CD4-positive, alpha-beta T cell treated with Interferon alpha-2 for 1 hour (primary cell): ENCODE measurements at regions not wholly inside any gene's neighbourhood (a gene's known extent, or its start where the extent isn't known, plus 50 kb on each side); places are given as distances from the start of the nearest gene placed in this dataset.

Experiments used
- DNase-seq, 2 donors: peaks; one replicate each; pipeline ENCODE4 v3.0.0-alpha.2; 2020 to 2022

DNA sequence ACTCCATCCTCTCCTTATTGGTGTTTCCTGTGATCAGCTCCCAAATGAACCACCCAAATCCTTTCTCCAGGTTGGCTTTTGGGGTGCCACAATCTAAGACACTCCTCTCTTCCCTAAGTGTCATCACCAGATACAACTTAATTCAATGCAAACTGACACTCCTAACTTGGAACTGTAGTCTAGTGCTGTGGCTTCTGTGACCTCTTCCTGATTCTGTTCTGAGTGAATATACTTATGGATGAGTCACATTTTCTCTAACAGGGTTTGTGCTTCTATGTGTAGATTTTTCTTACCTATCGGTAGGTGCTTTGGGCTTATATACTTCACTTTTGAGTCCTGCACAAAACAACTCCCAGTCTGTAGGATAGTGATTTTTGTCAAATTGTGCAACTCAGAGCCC, 141.3 kb upstream of the MAOA start:
- DNase-seq: no peak

DNA sequence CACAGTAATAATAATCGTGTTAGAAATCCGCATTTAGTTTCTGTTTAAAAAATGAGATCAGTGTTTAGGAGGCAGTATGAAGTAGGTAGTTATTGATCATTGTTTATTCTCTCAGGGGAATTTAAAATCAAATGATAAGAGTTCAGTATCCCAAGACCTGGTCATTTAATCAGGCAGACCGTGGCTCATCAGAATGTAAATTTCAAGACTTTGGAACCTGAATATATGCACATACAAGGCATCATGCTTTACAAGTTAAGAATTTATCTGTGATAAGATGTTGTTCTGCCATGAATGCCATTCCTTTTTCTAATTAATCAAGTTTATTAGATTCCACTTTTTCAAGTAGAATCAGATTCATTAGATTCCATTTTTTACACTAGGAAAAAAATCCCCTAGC, 133.5 kb upstream of the MAOA start:
- no peak for DNase-seq

DNA sequence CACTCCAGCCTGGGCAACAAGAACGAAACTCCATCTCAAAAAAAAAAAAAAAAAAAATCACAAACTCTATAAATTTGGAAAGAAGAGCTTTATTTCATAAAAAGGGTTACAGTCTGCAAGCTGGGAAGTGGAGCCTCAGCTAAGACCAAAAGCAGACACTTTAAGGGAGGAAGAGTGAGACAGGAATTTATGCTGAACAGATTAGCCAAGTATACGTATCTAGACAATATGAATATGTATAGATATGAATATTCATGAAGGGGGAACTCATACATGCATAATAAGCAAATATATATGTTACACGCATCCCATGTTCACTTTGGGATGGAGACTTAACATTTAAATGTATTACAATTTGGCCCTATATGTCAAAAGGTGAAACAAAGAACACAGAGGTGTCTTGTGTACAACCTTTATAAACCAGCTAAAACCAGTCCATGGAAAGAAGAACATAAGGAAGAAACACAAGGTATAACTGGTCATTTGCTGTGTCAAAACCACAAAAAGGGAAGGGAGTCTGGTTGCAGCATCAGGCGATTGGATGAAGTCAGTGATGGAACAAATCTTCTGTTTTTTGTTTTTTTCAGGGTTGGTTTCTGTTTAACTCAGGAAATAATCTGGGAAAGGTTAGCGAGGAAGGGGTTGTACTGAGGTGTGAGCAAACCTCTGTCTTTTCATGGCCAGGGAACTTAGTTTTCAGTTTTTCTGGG, 130.0 kb upstream of the MAOA start:
- no peak for DNase-seq

DNA sequence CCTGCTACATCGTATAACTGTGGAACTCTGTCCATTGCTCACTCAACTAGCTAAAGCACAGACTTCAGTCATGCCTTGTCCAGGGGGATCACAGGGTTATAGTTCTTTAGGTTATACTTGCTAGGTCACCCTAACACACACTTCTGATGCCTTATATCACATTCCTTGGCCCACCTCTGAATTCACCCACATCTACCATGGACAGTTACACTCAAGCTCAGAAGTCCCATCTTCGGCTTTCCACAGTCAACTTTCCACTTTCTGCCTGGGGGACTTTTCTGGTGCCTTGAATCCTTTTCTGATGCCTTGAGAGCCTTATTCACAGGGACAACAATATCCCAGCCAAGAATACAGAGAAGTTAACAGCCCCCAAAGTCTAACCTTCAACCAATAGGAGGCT, 129.2 kb upstream of the MAOA start:
- DNase-seq: no peak

DNA sequence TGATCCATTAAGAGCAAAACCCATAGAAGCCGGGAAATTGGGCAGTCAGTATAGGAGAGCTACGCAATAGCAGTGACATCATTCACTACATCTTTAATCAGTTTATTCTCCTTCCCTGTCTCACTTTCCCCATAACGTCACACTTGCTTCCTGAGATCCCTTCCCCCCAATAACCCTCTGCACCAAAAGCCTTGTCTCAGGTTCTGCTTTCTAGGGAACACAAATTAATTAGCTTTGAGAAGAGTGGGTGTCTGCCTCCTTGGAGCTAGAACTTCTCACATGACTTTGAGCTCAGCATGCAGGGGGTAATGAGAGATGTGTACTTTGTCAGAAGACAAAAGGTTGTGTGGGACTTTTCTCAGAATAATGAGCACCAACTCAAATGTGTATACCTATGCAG, 128.3 kb upstream of the MAOA start:
- no peak for DNase-seq

DNA sequence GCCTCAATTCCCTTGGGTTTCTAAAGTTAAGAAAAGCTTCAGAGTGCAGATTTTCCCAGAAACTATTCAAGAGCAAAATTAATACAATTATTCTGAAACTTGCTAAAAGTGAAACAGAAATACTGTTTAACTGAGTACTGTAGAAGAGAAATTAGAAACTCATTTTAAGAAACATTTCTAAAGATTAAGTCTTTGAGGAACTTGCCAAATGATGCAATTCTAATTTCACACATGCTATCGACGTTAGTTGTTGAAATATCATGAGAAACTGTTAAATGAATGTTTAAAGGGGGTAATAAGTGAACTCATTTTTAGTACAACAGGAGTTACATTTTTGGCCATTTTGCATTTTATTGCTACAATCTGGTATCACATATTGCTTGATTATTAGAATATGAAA, 125.3 kb upstream of the MAOA start:
- DNase-seq: no peak

DNA sequence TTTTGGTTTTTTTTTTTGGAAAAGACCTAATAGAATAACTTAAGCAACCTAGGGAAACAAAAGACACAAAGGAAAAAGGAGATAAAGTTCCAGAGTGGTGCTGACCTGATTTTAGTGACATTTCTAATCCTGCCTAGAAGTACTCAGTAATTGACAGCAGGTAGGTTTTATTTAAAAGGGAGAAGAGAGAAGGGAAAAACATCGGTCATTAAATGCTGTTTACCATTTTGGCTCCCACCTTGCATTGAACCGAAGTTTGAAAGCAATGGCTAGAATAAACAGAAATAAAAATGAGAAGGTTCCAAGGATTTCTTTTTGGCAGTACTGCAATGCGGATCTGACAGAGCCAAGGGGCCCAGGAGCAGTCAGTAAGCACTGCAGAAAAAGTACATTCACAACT, 115.8 kb upstream of the MAOA start:
- no peak for DNase-seq

DNA sequence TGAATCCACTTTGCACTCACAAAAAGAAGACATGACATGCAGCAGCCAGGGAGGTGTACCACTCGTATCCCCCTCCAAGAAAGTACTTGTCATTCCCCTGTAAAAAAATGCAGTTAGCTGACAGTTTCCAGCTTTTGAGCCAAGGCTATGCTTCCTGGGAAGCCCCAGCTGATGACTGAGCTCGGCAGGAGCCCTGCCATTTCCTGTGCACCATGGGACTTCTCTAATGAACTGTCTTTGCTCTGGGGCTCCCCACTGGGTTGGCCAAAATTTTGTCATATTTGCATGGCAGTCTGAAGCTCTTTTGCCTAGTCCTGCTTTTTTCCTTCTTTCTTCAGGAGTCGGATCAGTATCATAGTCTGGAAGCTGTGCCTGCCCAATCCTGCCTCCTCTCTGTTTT, 104.5 kb upstream of the MAOA start:
- no peak for DNase-seq

DNA sequence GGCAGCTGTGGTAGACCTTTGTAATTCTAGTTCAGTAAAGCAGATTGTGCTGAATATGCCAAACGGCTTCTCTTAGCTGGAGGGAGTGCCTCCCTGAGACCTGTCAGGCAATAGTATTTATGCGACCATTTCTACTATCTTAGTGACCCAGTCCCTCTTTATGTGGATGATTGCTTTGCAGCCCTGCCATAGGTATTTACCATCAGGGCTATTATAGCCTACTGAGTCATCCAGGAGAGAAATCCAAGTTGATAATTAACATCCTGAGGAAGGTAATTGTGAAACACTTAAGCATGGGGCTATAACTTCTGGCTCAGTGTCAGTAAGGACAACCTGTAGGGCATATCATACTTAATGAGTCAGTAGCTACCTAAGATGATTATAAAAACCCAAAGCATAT, 103.9 kb upstream of the MAOA start:
- no peak for DNase-seq

DNA sequence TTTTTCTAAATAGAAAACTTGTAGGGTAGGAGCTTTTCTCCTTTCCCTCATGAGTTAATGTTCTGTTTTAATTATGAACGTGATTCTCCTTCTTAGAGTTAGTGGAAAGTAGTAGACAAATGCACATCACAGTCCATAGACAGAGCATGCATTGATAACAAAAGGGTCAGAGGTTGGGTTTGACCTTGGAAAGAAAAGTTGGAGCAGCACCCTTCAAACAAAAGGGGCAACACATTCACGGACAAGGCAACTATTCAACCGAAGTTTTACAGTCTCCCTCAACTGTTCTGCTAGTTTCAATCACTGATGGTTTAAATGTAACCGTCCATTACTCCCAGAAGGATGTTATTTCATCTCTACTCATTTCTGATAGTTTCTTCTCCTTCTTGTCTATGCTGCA, 103.4 kb upstream of the MAOA start:
- DNase-seq: no peak

DNA sequence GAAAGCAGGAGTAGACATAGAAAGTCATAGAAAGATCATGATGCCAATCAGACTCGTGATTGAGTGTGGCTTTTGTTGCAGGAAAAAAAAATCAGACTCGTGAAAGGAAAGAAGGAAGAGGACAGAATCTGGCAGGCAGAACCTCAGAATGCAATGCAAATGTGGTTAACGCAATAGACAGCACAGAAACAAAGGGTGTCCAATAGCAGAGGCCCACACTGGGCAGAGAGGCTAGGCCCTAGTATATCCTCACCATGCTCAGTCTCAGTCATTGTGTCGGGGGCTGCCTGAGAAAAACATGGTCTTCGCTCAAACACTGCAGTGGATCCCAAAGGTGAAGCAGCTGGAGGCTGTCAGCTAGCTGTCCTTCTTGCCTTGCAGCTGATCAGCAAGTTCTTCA, 102.8 kb upstream of the MAOA start:
- no peak for DNase-seq

DNA sequence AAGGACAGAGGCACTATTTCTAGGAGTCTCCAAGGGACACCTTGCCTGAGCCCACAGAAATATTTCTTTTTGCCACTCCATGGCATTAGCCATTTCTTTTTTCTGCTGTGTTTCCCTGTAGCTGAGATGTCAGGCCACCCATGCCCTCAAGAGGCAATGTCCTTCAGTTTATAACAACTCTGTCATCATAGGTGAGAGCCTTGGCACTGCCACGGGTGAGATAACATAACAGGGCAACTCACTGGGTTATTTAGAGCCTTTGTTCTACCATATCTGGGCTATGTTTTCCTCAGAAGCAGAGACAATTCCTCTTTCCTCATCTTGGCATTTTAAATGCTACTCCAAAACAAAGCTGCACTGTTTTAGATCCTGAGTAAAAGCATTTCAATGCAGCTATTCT, 99.9 kb upstream of the MAOA start:
- no peak for DNase-seq

DNA sequence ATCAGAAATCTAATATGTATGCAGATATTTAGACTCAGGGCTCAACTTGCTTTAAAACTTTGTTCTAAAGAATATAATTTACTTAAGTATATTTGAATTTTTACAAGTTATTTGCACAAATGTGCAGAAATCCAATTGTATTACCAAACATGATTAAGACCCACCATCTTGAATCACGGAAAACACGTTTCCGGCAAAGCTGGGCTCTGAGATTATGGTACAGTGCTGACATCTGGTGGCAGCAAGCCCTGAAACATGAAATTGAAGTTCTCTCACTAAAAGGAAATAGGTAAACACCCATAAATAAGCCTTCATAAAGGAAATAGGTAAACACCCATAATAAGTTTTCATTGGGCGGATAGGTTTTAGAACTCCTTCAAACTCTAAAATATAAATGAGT, 98.3 kb upstream of the MAOA start:
- peak; percentile 59 to 67 for DNase-seq

DNA sequence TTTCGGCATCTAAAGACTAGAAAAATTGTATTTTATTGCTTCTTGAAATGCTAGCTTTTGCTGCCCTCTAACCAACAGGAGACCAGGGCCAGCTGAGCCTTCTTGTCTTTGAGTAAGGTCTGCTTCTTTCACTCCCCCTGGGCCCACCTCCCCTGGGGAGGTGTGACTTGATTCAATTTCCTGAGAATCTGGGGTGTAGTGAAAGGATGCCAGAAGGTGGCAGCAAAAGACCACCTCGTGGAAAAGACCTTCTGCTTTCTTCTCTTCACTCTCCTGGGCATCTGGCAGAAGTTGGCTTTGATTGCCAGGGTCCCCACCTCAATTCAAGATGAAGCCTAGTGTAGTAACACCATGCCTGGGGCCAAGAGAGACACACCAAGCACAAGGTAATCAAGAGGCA, 96.5 kb upstream of the MAOA start:
- peak; percentile 22 to 36 for DNase-seq

DNA sequence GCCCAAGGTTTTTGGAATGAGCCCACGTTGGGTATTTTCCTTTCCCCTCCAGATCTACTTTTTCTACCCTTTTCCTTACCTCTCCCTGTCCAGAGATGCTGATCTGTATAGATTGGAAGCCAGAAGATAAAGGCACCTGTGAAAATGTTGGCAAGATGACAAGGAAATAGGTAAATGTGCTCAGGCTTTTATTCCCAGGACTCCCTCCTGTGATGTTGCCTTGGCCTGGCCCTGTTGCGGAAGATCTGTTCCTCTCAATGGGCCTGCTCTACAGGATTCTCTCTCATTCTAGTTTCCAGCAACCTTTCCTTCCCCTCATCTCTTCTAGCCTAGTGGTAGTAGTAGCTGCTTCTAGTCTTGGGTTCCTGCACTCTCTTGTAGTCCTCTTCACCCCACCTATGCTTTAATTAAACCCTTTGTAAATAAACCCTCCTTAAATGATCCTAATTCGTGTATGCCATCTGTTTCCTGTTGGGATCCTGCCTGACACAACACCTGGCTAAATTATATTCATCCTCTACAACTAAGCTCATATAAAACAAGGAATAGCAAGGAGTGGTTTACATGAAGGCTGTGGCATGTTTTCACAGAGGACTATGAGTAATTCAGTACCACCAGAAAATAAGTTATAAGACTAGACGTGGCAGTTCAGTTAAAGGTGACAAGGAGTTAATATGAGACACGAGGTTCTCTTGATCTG, 95.7 kb upstream of the MAOA start:
- no peak for DNase-seq

DNA sequence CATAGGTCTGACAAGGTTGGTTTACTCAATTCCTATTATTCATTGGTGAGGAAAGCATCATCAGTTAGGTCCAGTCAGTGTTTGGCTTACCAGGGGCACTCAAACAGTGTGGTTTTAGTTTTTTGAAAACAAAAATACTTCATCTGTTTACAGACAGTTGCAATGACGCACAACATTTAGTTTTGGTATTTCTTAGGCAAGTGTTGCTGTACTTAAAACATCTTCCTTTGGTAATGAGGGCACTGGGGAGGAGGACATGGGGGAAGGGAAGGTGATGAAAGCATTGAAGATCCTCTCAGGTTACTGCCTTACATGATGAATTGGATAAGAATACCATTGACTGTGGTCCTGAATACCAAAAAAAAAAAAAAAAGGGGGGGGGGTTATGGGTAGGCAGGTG, 93.7 kb upstream of the MAOA start:
- no peak for DNase-seq

DNA sequence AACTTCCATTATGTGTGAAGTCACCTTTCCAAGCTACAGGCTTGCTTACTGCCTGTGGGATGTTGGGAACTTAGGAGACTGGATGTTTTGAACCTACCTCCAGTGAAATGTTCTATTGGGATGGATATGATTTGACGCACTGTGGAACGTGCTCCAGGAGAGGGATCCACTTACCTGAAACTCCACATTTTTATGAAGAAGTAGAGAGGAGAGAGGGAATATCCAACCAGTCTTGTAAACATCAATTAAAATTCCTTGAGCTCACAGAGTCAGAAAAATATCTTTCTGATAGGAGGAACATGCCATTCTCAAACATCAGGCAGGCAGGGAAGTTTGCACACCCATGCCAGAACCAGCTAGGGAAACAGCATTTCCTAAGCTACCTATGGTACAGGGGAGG, 91.1 kb upstream of the MAOA start:
- DNase-seq: no peak

DNA sequence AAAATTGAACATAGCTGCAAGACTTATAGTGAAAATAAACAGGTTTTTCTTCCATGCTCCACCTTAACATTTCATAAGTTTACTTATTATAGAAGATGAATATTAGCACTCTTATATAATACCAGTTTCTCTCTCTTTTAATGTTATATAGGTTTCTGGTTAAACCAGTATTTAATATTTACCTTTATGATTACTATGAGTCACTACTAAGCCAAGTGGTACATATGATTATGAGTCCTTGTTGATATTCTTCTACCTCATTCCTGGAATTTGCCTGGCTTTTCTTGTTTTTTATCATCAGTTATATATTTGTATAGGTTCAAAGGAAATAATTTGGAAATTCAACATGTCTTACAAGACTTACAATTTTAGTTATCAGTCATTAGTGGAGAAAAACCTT, 89.9 kb upstream of the MAOA start:
- DNase-seq: no peak

DNA sequence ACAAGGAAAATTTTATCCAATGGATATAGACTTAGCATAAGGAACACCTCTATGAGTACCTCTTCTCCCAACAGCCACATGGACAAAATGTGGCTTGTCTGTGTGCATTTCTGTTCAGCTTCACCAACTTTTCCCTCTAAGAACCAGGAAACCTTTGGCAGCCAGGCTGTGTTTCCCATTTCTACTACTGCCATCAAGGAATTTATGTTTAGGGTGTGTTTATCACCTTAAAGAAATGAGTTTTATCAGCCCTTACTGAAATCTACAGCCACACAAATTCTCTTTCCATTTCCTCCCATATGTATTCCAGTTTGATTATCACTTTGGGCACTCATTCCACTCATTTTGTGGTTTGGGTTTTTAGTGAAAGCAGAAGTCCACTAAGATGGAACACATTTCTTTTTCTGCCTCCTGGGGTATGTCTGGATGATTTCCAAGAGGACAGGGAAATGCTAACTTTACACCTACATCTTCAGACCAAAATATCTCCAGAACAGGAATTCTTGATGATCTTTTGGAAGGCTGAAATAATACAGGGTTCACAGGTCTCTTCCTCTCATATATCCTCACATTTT, 82.6 kb upstream of the MAOA start:
- DNase-seq: no peak

DNA sequence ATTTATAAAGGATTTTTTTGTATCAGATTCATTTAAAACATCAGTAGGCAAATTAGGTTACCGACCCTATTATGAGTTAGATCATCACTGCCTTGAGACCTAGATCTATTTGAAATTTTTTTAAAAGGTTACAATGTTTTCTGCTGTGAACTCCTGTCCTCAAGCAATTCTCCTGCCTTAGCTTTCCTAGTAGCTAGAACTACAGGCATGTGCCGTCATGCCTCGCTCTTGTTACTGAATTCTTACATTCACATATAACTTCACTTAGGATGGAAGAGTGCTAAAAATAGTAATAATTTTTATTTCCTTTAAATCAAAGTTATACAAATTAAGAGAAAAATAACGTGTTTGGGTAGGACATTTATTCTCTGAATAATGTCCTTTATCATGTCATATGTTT, 75.5 kb upstream of the MAOA start:
- no peak for DNase-seq

DNA sequence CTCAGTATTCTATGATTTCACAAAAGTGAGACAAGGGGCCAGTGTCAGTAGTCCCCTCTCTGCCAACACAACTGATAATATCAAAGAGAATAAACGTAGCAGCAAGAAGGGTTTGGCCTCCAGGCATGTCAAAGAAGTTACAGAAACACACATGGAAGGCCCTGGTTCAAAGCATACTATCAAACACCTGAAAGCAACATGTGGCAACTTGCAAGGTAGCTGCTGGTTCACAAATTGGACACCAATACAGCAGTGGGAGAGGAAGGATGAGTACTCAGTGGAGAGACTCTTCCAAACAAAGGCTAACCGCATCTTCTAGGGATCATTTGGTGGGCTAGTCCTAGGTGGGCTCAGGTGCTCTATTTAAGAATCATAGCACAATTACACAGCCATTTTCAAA, 74.9 kb upstream of the MAOA start:
- DNase-seq: no peak

DNA sequence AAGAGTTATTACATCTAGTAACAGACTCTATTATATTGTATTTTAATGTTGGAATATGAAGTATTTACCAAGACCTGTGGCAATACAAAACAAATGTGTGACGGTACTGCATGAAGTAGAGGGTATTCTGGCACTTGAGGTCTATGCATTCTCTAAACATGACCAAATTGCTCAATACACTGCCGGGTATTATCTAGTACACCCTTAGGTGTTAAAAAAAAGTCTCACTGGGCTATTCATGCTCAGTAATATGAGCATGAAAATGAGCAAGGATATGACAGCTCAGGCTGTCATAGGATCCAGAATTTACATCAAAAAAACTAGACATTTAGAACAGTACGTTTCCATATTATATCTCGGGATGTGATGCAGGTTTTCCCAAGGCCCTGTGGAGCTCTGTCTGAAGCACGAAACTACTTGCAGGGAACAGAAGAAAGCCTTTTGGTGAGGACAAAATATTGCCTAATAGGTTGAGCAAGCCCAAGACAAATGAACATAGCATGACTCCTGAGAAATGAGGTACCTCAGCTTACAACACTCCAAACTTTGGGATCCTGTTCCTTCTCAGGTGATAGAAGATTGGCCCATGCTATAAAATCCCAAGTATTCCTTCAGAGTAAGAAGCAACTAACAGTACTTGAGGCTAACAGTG, 74.1 kb upstream of the MAOA start:
- DNase-seq: no peak

DNA sequence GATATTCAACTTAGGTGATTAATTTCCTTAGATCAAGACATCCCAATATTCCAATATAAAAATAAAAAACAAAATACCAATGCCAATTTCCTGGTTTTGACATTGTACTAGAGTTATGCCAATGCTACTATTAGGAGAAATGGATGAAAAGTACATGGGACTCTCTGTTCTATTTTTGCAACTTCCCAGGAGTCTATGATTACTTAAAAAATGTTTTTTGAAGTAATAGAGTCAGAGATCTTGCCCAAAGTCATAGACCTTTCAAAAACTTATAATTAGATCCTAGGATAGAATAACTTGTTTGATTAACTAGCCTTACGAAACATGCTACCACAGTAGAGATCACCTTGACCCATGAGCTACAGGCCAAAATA, 73.6 kb upstream of the MAOA start:
- DNase-seq: no peak

DNA sequence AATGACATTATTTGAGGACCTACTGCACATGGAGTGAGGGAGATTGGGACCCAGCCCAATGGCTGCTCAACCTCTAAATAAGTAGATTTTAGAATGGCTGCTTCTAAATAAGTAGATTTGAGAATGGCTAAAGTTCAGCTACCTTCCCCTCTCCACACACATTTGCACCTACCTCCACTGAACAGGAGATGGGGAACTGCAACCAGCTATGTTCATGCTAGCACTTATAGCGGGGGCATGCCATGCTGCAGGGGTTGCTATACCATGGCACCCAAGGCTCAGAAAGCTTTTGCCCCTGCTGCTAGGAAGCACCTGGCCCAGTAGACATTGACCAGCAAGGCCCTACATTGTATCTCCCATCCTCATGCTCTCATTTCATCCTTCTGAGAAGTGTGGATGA, 70.2 kb upstream of the MAOA start:
- DNase-seq: no peak
